Stimulated activated CD8-positive, alpha-beta memory T cell treated with anti-CD3 and anti-CD28 coated beads, Interleukin-4, amount 100 ng/mL, for 4 hours (primary cell): ENCODE measurements at regions not wholly inside any gene's neighbourhood (a gene's known extent, or its start where the extent isn't known, plus 50 kb on each side); places are given as distances from the start of the nearest gene placed in this dataset.

Source experiments
- DNase-seq, 2 donors: peaks; one replicate each; pipeline ENCODE4 v3.0.0-alpha.2; 2020; ENCODE audit warnings: low read depth in 2 of 2, low spot score in 1 of 2

DNA sequence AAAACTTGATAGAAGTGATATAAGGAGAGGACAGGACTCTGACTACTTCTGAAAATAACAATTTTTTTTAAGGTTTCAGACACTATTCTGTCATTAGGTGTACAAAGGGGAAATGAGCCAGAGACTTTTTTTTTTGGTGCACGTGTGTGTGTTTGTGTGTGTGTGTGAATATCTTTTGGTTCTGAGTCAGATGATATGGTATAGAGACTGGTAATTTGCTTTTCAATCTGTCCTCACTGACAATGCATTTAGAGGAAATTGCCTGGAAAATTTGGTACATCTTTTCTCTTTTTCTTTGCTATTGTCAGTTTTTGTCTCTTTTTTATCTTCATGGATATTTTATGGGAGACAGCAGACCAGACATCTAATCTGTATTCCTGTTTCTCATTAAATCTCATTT is 59.3 kb downstream of the DDIT4L start:
- DNase-seq = no peak

DNA sequence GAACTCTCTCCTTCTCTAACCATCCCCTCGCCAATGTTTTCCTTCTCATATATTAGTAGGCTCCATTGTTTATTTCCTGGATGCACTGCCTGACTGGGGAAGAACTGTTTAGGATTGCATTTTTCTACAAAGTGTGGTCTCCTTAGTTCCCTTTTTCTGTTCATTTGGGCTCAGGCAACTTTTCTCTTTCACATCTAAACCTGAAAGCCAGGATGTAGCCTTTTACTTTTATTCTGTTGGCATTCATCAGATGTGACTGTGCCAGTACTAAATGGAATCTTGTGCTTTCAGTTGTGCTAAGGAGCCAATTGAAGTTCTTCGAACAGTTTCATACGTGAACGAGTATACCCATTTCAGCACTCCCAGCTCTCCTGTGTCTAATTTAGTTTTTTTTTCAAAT is 59.8 kb downstream of the DDIT4L start:
- no peak for DNase-seq

DNA sequence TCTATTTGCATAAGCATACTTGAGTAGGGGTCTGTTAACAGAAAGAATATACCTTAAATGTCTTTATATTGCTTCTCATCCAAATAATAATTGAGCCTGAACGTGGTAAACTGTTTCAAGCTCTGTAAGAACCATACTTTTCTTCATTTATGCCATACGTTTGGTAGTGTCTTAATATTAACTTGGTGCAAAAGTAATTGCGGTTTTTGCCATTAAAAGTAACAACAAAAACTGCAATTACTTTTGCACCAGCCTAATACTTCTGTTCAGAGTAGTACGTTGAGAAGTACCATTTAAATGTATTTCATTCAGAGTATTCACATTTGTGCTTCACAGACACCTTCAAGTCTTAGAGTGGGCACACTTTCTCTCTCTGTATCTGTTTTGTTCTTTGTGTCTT is 60.5 kb downstream of the DDIT4L start:
- no peak for DNase-seq

DNA sequence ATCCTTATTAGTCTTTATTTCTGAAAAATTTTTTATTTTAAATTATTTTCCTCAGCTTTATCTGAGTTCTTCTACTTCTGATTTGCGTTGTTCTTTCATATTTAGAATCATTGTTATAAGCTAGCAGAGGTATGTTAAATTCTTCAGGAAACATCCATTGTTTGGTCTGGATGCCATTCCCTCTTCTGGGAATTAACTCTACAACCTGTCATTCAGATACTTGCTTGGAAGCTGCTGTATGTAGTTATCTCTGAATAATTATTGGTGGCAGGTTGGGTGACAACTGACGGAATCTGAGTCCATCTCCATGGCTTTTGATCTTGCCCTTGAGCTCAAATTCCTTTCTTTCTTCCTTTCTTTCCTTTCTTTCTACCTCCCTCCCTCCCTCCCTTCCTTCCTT is 61.9 kb downstream of the DDIT4L start:
- no peak for DNase-seq

DNA sequence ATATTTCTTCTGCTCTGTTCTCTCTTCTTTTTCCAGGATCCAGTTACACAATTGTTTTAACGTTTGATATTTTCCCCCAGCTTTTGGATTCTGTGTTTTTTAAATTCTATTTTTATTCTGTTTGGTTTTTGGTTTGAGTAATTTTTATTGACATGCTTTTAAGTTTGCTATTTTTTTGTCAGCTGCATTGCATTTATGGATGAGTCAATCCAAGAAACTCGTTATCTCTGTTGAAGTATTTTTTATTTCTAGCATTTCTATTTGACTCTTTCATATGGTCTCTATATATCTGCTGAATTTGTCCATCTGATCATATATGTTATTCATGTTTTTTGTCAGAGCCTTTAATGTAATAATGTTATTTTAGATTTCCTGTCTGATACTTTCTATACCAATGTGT is 65.6 kb downstream of the DDIT4L start:
- DNase-seq = no peak

DNA sequence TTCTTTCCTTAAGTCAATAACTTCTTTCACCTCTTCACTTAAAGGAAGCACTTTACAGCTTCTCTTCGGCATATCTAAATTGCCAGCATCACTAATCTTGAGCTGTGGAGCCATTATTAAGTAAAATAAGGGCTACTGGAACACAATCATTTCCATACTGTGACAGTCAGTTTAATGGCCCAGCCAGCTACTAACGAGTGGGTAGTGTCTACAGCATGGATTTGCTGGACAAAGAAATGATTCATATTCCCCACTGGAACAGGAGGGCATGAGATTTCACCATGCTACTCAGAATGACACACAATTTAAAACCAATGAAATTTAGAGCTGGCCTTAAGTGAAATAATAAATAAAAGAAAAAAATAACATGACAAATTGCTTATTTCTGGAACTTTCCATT is 72.1 kb downstream of the DDIT4L start:
- no peak for DNase-seq

DNA sequence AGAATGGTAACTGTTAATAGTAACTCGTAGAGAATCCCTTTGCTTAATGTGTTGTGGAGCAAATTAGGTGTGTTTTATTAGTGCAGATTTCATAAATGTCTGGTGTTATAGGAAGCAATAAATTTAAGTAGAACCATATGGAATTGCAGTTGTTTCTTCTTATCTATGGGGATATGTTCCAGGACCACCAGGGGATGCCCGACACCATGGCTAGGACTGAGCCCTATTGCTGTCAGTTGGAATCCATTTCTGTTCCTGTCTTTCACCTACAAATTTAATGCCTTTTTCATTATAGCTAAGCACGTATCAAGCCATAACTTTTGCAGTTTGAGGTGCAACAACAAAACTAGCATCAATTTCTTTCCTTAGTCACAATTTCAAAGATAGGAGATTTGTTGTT is 72.5 kb downstream of the DDIT4L start:
- no peak for DNase-seq

DNA sequence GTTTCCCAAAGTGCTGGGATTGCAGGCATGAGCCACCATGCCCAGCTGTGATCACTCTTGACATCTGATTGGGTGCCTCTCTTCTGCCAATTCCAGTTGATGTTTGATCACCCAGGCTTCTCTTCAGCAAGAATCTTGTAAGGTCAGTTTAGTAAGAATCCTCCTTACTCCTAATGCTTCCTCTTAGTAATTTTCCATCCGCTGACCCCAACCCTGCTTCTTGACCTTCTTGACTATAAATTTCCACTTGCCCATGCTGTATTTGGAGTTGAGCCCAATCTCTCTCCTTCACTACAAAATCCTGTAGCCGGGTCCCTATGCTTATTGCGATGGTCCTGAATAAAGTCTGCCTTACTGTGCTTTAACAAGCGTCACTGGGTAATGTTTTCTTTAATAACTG is 75.4 kb downstream of the DDIT4L start:
- DNase-seq = no peak

DNA sequence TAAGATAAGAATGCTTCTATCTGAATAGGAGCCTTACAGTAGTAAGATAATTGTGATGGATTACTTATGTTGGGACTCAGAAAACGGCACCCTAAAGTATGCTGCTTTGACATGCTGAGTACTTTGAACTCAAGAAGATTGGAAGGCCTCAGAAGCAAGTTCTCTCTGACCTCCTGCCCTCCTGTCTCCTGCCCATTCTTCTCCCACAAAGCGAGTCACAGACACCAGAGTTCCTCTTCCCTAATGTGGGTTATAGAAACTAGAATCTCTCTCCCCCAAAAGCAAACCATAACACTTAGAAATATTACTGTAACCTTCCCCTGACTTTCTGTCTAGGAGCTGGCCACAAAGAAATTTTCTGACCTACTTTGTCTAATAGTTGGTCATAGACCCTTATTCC is 76.5 kb downstream of the DDIT4L start:
- no peak for DNase-seq

DNA sequence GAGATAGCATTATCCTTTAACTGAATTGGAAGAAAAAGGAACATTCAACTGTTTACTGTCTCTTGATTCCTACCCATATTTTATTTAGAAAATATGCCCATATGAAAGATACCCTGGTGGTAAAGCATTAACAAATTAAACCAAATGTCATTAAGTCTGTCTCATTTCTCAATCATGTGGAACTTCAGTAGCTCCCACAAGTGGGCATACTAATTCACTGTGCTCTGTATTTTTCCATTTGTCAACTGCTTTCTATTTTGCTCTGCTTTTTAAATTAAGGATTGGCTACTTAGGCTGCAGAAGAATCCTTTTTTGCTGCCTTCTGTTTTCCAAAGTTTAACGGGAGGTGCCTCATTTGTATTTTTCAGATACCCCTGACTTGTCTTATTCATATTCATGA is 77.2 kb downstream of the DDIT4L start:
- DNase-seq = no peak

DNA sequence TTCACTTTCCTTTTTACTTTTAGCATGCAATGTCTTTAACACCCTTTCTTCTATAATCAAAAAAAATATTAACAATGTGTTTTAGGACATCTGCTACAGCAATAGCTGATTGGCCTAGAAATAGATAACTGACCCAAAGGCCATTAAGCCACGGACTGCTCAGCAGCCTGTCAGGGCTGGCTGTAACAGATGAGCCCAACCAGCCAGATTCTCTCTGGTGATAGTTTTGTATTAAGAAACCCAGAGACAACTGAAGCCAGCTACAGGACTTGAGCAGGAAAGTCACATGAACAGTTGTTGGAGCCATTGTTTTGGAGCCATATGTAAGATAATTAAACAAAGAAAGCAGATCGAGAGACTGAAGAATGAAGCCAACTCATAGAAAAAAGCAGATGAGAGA is 80.3 kb downstream of the DDIT4L start:
- DNase-seq = no peak

DNA sequence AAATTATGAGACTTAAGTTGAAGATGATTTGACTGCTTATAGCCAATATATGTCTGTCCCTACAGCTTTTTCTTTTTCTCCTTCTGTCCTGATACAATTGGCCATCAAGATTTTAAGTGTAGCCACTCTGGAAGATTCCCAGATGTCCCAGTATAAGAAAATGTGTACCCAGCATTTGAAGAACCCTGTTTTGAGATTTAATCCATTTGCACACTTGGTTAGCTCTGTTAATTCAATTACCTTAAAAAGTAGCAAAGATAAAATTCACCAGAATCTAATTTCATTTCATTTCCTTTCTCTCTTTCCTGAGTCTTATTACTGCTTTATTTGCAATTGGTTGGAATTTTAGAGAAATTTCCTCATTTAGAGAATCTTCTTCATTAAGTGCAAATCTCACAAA is 81.4 kb downstream of the DDIT4L start:
- DNase-seq = no peak

DNA sequence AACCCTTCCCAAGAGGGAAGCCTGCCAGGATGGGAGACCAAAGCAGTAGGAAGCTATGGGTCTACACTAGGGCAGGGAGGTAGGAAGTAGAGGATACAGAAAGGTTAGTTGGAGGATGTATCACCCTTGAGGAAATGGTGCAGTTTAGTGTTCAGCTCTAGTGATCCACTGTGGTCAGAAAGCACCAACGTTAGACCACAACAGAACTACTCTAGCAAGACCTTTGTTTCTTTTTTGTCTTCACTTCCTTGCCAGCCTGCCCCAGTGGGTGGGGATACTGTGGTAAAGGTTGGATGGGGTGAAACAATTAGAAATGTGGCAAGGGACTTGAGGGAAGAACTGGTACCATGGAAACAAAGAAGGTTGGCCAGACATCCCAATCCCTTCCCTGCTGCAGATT is 83.3 kb downstream of the DDIT4L start:
- peak in 1 of 2 donors; percentile 1 for DNase-seq

DNA sequence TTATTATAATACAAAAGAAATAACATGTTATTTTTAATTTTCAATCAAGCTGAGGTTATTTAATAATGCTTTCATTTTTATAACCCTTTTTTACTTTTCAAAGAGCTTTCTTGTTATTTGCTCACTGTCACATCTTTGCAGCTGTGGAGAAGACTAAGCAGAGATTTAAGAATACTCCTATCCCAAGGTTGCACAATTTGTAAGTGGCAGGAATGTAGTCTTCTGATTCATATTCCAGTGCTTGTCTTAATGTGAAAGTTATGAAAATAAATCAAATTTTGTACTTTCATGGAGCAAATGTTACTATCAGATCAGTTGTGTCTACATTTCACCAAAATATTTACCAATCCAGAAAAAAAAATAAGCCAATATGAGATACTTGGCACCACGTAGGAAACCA is 86.6 kb downstream of the DDIT4L start:
- DNase-seq = no peak

DNA sequence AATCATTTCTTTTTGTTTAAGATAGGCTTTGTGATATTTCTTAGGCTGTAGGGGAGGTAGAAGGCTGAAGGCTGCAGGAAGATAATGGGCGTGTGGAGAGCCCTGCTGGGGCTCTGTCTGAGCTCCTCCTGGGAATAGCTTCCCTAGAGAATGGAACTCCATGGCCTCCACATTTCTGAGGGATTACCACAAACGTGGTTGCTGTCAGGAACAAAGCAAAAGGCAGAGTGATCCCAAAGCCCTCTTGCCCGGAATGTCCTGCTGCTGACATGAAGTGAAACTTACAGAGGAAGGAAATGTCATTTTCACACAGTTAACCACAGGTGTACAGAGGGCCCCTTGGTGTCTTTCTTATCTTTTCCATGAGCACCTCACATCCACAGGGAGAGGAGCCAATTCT is 89.3 kb downstream of the DDIT4L start:
- DNase-seq = no peak

DNA sequence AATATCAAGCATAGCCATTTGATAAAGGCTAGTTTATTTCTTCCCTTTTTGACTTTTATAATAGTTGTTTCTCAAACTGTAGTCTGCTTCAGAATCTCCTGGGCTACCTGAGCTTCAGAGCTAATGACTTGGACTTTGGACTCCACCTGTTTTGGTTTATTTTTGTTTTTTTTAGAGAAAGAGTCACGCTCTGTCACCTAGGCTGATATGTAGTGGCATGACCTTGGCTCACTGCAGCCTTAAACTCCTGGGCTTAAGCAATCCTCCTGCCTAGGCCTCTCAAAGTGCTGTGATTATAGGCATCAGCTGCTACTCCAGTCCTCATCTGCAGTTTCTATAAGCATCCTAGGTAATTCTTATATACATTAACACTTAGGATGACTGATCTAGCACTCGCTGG is 90.5 kb downstream of the DDIT4L start:
- no peak for DNase-seq

DNA sequence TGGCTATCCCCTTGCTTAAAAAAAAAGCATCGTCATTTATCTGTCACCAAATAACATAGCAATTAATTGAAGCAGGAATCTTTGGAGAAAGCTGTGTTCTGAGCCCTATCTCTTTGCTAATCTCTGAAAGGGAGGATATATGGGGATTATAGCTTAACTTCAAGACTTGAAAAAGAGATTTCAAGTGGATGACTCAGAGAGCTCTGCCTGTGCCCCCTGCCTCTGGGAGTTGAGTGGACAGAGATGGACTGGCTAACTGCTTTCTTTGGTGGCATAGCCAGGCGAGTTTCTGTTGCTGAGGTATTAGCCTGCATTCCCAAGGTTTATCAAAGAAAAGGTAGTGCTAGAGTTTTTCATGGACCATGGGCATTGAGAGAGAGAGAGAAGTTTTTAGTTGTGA is 91.6 kb downstream of the DDIT4L start:
- DNase-seq = no peak

DNA sequence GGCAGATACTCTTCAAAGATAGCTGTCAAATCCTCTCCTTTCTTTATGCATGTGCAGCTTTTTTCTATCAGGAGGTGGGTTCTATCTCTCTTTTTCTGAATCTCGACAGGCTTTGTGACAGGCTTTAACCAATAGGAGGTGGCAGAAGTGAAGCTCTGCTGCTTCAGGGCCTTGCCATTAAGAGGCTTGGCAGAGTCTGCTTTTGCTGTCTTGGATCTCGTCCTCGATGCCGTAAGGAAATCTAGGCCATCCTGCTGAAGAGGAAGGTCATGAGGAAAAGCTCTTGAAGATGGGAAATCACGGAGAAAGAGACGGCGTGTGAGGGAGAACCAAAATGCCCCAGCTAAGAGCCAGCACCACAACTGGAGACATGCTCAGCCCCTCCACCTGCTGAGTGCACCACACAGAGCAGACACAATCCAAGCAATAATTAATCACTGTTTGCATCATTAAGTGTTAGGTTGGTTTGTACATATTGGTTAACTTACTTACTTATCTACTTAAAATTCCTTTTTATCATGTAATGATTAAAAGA is 92.2 kb downstream of the DDIT4L start:
- no peak for DNase-seq

DNA sequence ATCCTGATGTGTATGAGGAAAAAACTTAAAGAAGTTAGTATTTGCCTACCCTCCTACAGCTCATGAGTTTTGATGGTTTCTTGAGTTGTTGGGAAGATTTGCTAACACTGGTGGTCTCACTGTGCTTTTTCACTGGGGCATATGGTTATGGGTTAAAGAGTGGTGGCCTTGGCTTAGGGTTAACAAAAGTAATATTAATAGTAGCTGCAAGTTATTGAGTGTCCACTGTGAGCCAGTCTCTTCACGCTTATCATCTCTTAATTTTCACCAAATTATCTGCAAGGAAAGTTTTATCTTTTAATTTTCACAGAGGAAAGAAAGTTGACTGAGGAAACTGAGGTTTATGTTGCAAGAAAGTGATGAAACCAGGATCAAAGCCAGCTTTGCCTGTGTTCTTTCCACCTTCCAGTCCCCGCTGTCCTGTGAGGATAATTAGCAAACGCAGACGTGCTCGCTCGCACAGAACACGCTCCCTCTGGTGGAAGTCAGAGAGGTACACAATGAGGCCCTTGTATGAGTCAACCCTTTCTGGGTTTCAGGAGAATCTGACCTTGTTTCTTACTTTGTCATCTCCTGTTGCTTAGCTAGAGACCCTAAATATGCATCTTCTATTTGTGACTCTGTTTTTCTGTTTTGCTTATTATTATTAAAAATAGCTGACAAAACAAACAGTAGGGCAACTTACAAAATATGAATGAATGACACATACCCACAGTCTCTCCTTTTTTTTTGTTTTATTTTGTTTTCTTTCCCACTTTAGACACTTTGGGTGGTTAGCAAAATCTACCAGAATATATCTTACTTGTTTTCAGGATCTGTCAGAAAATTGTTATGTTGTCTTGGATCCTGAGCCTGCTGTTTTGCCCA is 94.3 kb downstream of the DDIT4L start:
- peak; percentile 15 to 24 for DNase-seq

DNA sequence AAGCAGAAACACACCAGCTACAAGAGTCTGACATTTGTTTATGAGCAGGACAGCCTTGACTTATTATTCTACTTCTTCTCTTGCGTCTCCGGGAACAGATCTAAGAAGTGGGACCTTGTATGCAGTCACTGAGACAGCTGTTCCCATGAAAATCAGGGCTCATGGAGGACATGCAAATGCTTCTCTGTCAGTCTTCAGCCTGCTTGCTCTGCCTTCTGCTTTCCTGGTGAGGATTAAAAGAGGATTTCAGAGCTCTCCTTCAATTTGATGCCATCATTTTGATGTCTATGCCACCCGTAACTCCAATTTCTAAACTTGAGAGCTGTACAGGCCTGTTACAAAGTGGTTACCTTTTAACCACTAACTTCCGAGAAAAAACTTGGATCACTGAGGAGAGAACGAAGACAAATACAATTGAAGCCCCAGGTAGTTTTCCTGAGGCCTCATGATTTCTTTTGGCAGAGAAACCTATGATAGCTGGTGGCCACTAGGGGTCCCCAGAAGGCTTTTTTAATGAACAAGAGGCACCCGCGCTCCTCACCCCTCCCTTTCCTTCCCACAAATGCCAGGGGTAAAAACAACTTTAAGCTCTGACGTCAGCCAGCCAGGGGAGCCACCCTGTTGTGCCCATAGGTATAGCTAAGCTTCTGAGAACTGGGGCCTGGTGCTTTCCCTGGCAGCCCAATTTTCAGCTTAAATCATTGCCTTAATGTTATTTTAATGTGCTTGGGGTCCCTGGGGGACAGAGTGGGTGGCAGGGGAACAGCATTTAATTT is 97.0 kb downstream of the DDIT4L start:
- DNase-seq = peak; percentile 70 to 72

DNA sequence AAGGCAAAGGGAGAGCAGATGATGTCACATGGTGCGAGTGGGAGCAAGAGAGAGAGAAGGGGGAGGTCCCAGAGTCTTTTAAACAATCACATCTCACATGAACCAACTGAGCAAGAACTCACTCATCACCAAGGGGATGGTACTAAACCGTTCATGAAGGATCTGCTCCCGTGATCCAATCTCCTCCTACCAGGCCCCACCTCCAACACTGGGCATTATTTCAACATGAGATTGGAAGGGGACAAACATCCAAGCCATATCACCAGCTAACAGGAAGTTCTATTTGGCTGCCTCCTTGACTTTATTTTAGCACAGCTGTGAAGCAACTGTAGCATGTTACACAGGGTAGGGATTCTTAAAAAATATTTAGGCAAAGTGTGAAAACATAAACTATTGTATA is 102.5 kb downstream of the DDIT4L start:
- no peak for DNase-seq

DNA sequence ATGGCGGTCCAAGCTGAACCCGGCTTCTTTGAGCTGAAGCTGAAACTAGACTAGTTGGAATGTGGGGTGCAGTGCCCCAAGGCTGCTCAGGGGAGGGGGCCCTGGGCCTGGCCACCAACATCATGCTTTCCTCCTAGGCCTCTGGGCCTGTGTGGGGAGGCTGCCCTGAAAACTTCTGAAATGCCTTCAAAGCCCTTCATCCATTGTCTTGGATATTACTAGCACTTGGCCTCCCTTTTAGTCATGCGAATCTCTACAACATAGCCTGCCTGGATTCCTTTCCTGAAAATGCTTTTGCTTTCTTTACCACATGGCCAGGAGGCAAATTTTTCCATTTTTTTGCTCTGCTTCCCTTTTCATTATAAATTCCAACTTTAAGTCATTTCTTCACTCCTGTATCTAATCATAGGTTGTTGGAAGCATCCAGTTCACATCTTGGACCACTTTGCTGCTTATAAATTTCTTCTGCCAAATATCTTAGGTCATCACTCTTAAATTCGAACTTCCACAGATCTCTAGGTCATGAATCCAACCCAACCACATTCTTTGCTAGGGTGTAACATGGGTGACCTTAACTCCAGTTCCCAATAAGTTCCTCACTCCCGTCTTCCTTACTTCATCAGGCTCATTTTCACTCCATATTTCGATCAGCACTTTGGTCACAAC is 103.4 kb downstream of the DDIT4L start:
- no peak for DNase-seq
